ENCODE measurements at regions not wholly inside any gene's neighbourhood (a gene's known extent, or its start where the extent isn't known, plus 50 kb on each side); places are given as distances from the start of the nearest gene placed in this dataset.

DNA sequence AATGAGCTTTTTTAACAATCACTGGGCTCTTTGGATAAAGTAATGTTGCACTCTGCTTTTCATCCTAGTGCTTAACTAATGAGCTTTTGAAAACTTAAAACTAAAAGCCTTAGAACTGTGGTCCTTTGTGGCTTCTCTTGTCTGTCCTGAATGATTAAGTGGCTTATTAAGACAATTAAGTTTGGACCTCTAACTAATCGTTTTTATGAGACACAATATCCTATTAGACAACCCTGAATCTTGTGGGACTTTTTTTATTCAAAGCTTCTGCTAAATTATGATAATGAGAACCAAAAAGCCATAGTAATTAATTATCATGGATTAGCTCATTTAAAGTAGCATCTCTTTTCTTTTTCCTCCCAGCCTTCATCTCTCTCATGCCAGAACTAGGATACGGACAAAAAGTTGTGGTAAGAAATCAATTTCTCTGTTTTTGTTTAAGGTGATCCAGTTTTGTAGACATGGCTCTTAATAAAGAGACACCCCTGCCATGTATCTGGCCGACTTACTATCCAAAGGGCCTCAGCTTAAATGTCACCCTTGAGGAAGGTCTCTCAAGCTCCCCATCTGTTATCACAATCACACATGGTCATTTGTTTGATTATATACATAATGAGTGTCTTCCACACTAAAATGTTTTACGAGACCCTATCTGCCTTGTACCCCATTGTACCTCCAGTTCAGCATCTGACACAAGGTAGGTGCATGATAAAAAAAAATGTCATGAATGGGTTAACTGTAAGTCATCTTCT lies 384.4 kb upstream of the IRAK1BP1 start:
- TF ChIP-seq, protein P1, sequence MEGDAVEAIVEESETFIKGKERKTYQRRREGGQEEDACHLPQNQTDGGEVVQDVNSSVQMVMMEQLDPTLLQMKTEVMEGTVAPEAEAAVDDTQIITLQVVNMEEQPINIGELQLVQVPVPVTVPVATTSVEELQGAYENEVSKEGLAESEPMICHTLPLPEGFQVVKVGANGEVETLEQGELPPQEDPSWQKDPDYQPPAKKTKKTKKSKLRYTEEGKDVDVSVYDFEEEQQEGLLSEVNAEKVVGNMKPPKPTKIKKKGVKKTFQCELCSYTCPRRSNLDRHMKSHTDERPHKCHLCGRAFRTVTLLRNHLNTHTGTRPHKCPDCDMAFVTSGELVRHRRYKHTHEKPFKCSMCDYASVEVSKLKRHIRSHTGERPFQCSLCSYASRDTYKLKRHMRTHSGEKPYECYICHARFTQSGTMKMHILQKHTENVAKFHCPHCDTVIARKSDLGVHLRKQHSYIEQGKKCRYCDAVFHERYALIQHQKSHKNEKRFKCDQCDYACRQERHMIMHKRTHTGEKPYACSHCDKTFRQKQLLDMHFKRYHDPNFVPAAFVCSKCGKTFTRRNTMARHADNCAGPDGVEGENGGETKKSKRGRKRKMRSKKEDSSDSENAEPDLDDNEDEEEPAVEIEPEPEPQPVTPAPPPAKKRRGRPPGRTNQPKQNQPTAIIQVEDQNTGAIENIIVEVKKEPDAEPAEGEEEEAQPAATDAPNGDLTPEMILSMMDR (IDR thresholded peaks at IDR 0.05) = no peak
- no peak for TF ChIP-seq POLR2A (IDR thresholded peaks at IDR 0.05)
